HG03045 (cell line): ENCODE measurements at regions not wholly inside any gene's neighbourhood (a gene's known extent, or its start where the extent isn't known, plus 50 kb on each side); places are given as distances from the start of the nearest gene placed in this dataset.

Experiments used
- ATAC-seq: cut with Tn5 transposase; IDR thresholded peaks from one replicate; pipeline ENCODE4 v1.9.1; 2021; ENCODE audit warnings: mild to moderate bottlenecking, moderate library complexity; ENCODE audit not compliant: unreplicated experiment

GRCh38 chr4:162657966-162658365 lies 494.2 kb upstream of the FSTL5 start:
- no peak for ATAC-seq

- no peak for ATAC-seq
Observed at GRCh38 chr4:162650166-162650565, 486.4 kb upstream of the FSTL5 start.

- ATAC-seq = no peak
Observed at GRCh38 chr4:162645381-162645780, 481.6 kb upstream of the FSTL5 start.

- no peak for ATAC-seq
Observed at GRCh38 chr4:162644346-162644745, 480.5 kb upstream of the FSTL5 start.

- no peak for ATAC-seq
Observed at GRCh38 chr4:162640152-162640551, 476.4 kb upstream of the FSTL5 start.

- ATAC-seq = no peak
Observed at GRCh38 chr4:162634390-162634789, 470.6 kb upstream of the FSTL5 start.

- ATAC-seq = no peak
Observed at GRCh38 chr4:162622664-162623063, 458.9 kb upstream of the FSTL5 start.

GRCh38 chr4:162610116-162610515 lies 446.3 kb upstream of the FSTL5 start:
- ATAC-seq = no peak

- ATAC-seq = no peak
Observed at GRCh38 chr4:162586266-162586665, 422.5 kb upstream of the FSTL5 start.

GRCh38 chr4:162582180-162582579 lies 418.4 kb upstream of the FSTL5 start:
- ATAC-seq = no peak

- ATAC-seq = no peak
Observed at GRCh38 chr4:162565730-162566129, 401.9 kb upstream of the FSTL5 start.

- no peak for ATAC-seq
Observed at GRCh38 chr4:162560073-162560472, 396.3 kb upstream of the FSTL5 start.

GRCh38 chr4:162557516-162558106 lies 393.8 kb upstream of the FSTL5 start:
- ATAC-seq = no peak

- no peak for ATAC-seq
Observed at GRCh38 chr4:162535121-162535520, 371.3 kb upstream of the FSTL5 start.

GRCh38 chr4:162523171-162523570 lies 359.4 kb upstream of the FSTL5 start:
- no peak for ATAC-seq

GRCh38 chr4:162522724-162523123 lies 358.9 kb upstream of the FSTL5 start:
- no peak for ATAC-seq

GRCh38 chr4:162510937-162511336 lies 347.1 kb upstream of the FSTL5 start:
- no peak for ATAC-seq

GRCh38 chr4:162510115-162510514 lies 346.3 kb upstream of the FSTL5 start:
- no peak for ATAC-seq

GRCh38 chr4:162509333-162509732 lies 345.5 kb upstream of the FSTL5 start:
- no peak for ATAC-seq

GRCh38 chr4:162506253-162506652 lies 342.5 kb upstream of the FSTL5 start:
- no peak for ATAC-seq

GRCh38 chr4:162503868-162504267 lies 340.1 kb upstream of the FSTL5 start:
- no peak for ATAC-seq

- ATAC-seq = no peak
Observed at GRCh38 chr4:162502109-162502508, 338.3 kb upstream of the FSTL5 start.

- no peak for ATAC-seq
Observed at GRCh38 chr4:162499478-162499877, 335.7 kb upstream of the FSTL5 start.
